Renal cortex interstitium (tissue), 11 donors: ENCODE measurements at regions not wholly inside any gene's neighbourhood (a gene's known extent, or its start where the extent isn't known, plus 50 kb on each side); places are given as distances from the start of the nearest gene placed in this dataset.

Source experiments
- DNase-seq, 11 donors: peaks; one replicate each; pipeline ENCODE4 v3.0.0-alpha.2; 2013; ENCODE audit warnings: low read depth in 9 of 11, low spot score in 4 of 11; ENCODE audit errors: extremely low read depth in 1 of 11

- DNase-seq: no peak
Observed at GRCh38 chr2:200750323-200750910, 61.3 kb upstream of the BZW1 start.

- DNase-seq: no peak
Observed at GRCh38 chr2:200751786-200752185, 59.9 kb upstream of the BZW1 start.

- DNase-seq: no peak
Observed at GRCh38 chr2:200752332-200752731, 59.4 kb upstream of the BZW1 start.

DNA sequence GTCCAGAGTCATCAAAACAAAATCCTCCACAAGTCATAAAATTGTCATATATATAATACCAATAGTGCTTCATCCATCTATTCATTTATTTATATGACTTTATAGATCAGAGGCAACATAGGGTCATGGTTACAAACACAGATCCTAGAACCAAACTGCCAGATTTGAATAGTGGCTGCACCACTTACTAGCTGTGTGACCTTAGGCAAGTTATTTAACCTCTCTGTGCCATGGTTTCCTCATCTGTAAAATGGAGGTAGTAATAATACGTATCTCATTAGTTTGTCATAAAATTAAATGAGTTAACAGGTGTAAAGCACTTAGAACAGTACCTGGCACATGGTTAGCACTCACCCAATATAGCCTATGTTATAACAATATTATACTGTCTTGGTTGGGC, 58.9 kb upstream of the BZW1 start:
- DNase-seq: no peak

DNA sequence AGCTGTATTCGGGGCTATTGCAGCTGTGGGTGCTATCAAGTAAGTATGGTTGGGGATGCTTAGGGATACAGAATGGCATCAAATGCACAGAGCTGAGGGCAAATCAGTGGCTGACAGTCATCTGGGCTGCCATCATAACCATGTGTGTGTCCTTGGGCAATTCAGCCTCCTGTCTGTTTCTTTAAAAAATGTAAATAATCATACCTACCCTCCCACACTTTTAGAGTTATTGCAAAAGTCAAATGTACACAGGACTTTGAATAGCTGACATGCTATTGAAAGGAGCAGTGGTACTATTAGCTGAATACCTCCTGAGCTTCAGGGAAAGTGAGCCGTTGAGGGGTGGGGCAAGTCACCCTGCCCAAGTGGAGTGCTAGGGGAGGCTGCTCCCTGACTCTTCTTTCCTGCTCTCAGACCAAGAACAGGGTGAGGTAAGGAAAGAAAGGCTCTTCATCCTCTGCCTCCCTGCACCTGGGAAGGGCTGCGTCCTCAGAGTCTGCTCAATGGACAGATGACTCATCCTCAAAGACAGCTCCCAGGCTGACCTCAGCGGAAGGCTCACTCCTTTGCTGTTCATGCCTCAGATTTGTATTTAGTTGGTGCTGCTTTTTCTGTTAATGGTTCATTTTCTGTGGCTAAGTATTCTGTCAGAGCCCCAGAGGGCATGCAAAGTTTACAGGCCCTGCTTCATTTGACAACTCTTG, 54.9 kb upstream of the BZW1 start:
- DNase-seq: no peak

GRCh38 chr2:200757399-200757798, 54.3 kb upstream of the BZW1 start:
- no peak for DNase-seq

GRCh38 chr2:200758341-200758740, 53.4 kb upstream of the BZW1 start:
- DNase-seq: no peak

- no peak for DNase-seq
Observed at GRCh38 chr2:200761266-200761665, 50.4 kb upstream of the BZW1 start.
